Tibial nerve (tissue), 4 donors: ENCODE measurements at regions not wholly inside any gene's neighbourhood (a gene's known extent, or its start where the extent isn't known, plus 50 kb on each side); places are given as distances from the start of the nearest gene placed in this dataset.

Experiments
- DNase-seq, 2 donors: peaks; one replicate each; pipeline ENCODE4 v3.0.0-alpha.2; 2019; ENCODE audit warnings: low spot score in 2 of 2
- H3K27ac ChIP-seq, 4 donors: fragments of 200-600 bp; sonication (generic) in 3 of 4; one replicate each; pipeline ENCODE4 v1.5.1; 2017 to 2019; ENCODE audit warnings: mild to moderate bottlenecking in 1 of 4
- H3K27me3 ChIP-seq, 2 donors: fragments of 200-600 bp; sonication (generic) in 1 of 2; one replicate each; pipeline versions ENCODE4 v1.5.1 to v1.6.0; 2017 to 2019
- H3K36me3 ChIP-seq, 3 donors: fragments of 200-600 bp; sonication (generic); one replicate each; pipeline ENCODE4 v1.5.1; 2018 to 2019
- H3K4me1 ChIP-seq, 4 donors: fragments of 200-600 bp; sonication (generic) in 3 of 4; one replicate each; pipeline ENCODE4 v1.5.1; 2017 to 2019
- H3K4me3 ChIP-seq, 4 donors: fragments of 200-600 bp; sonication (generic) in 3 of 4; one replicate each; pipeline ENCODE4 v1.5.1; 2017 to 2019; ENCODE audit warnings: mild to moderate bottlenecking in 1 of 4, moderate library complexity in 1 of 4
- H3K9me3 ChIP-seq, 4 donors: fragments of 200-600 bp; sonication (generic) in 3 of 4; one replicate each; pipeline ENCODE4 v1.5.1; 2017 to 2019
- EP300 ChIP-seq, 2 donors: sonication (generic); formaldehyde crosslinking; IDR thresholded peaks; one replicate each; pipeline ENCODE4 v1.6.1; 2017; ENCODE audit warnings: antibody characterized with exemption in 2 of 2, mild to moderate bottlenecking in 1 of 2
- POLR2A ChIP-seq, 2 donors: fragments of 450-650 bp; IDR thresholded peaks; one replicate each; pipeline ENCODE4 v1.6.1; 2017; ENCODE audit warnings: antibody characterized with exemption in 2 of 2, mild to moderate bottlenecking in 2 of 2, moderate library complexity in 2 of 2
- WGBS, 2 donors: methylation state at CpG; one replicate each; pipeline ENCODE4 v1.1.5; 2018; 5-methylcytosine and 5-hydroxymethylcytosine counted together
- TF ChIP-seq, protein P1 (sequence below), 5 experiments: fragments of 200-600 bp in 3 of 5; fragments of 450-650 bp in 2 of 5; sonication (generic) in 3 of 5; IDR thresholded peaks; one replicate each; pipeline ENCODE4 v1.5.1; 2016 to 2019; ENCODE audit warnings: antibody characterized with exemption in 5 of 5, mild to moderate bottlenecking in 3 of 5, moderate library complexity in 2 of 5

DNA sequence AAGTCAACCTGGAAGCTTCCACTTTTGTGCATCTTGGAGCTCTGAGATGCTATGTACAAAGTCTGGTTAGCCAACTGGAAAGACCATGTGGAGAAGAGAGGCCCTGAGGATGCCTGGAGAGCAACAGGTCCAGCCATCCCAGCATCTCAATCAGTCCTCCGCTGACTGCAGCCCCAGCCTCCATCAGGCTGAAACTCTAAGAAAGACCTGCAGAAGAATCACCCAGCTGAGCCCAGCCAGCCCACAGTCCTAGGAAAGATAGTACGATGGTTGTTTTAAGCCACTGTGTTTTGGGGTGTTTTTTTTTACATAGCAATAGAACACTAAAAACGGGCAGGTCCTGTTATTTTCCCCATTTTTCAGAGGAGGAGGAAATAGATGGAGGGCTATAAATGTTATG lies 84.0 kb downstream of the NCR2 start:
- WGBS, 2 donors, result 91 to 94% methylated on average over 3 of the region's 3 CpGs
- H3K36me3 ChIP-seq, result no peaks in the 10 kb centered on the region
- no peak overlapping the region for H3K4me3 ChIP-seq
- TF ChIP-seq, protein P1, sequence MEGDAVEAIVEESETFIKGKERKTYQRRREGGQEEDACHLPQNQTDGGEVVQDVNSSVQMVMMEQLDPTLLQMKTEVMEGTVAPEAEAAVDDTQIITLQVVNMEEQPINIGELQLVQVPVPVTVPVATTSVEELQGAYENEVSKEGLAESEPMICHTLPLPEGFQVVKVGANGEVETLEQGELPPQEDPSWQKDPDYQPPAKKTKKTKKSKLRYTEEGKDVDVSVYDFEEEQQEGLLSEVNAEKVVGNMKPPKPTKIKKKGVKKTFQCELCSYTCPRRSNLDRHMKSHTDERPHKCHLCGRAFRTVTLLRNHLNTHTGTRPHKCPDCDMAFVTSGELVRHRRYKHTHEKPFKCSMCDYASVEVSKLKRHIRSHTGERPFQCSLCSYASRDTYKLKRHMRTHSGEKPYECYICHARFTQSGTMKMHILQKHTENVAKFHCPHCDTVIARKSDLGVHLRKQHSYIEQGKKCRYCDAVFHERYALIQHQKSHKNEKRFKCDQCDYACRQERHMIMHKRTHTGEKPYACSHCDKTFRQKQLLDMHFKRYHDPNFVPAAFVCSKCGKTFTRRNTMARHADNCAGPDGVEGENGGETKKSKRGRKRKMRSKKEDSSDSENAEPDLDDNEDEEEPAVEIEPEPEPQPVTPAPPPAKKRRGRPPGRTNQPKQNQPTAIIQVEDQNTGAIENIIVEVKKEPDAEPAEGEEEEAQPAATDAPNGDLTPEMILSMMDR (IDR thresholded peaks at IDR 0.05), result no peak
- TF ChIP-seq POLR2A (IDR thresholded peaks at IDR 0.05), result no peak
- TF ChIP-seq EP300 (IDR thresholded peaks at IDR 0.05), result no peak
- no peak for DNase-seq
- peaks cover 0 to 8% (median 0%) of the 10 kb centered on the region in 4 donors for H3K9me3 ChIP-seq
- peaks cover 0 to 10% of the 10 kb centered on the region in 2 donors for H3K27me3 ChIP-seq
- no peak overlapping the region for H3K27ac ChIP-seq
- H3K4me1 ChIP-seq, result peaks cover 0 to 3% (median 0%) of the 10 kb centered on the region in 4 donors

- no peak overlapping the region for H3K4me3 ChIP-seq
- no peak for DNase-seq
- WGBS, 2 donors, result 75 to 76% methylated on average over 4 of the region's 4 CpGs
- H3K27me3 ChIP-seq, result peaks cover 0 to 5% of the 10 kb centered on the region in 2 donors
- peaks cover 0 to 9% (median 0%) of the 10 kb centered on the region in 4 donors for H3K4me1 ChIP-seq
- no peak overlapping the region for H3K27ac ChIP-seq
- peaks cover 0 to 8% (median 0%) of the 10 kb centered on the region in 4 donors for H3K9me3 ChIP-seq
- no peak for TF ChIP-seq POLR2A (IDR thresholded peaks at IDR 0.05)
- TF ChIP-seq EP300 (IDR thresholded peaks at IDR 0.05), result no peak
- TF ChIP-seq, protein P1 (IDR thresholded peaks at IDR 0.05), result no peak
- H3K36me3 ChIP-seq, result no peaks in the 10 kb centered on the region
These were observed 84.8 kb downstream of the NCR2 start for GRCh38 chr6:41420186-41420585.

- Histone ChIP-seq H3K27ac (no peak overlapping the region), H3K36me3 (no peaks in the 10 kb centered on the region), H3K9me3 (peaks cover 0 to 8% (median 0%) of the 10 kb centered on the region in 4 donors), H3K4me1 (peaks cover 0 to 21% (median 7%) of the 10 kb centered on the region in 4 donors), H3K4me3 (no peak overlapping the region), H3K27me3 (no peaks in the 10 kb centered on the region)
- TF ChIP-seq, protein P1 (IDR thresholded peaks at IDR 0.05), result no peak
- TF ChIP-seq EP300 (IDR thresholded peaks at IDR 0.05) (no peak), POLR2A (IDR thresholded peaks at IDR 0.05) (no peak)
- 76 to 77% methylated on average over 5 of the region's 5 CpGs for WGBS, 2 donors
- no peak for DNase-seq
These were observed 86.8 kb downstream of the NCR2 start for GRCh38 chr6:41422161-41422560.

- TF ChIP-seq POLR2A (IDR thresholded peaks at IDR 0.05), result no peak
- no peak for TF ChIP-seq EP300 (IDR thresholded peaks at IDR 0.05)
- TF ChIP-seq, protein P1 (IDR thresholded peaks at IDR 0.05), result no peak
- Histone ChIP-seq H3K36me3 (no peaks in the 10 kb centered on the region), H3K4me1 (peaks cover 0 to 30% (median 14%) of the 10 kb centered on the region in 4 donors), H3K4me3 (no peak overlapping the region), H3K27me3 (no peaks in the 10 kb centered on the region), H3K9me3 (peaks cover 0 to 8% (median 0%) of the 10 kb centered on the region in 4 donors), H3K27ac (no peak overlapping the region)
- DNase-seq, result no peak
These were observed 87.6 kb downstream of the NCR2 start for GRCh38 chr6:41423002-41423401.

- Histone ChIP-seq H3K27ac (no peak overlapping the region), H3K9me3 (peaks cover 0 to 4% (median 0%) of the 10 kb centered on the region in 4 donors), H3K4me3 (no peak overlapping the region), H3K27me3 (no peaks in the 10 kb centered on the region), H3K4me1 (peaks cover 0 to 44% (median 28%) of the 10 kb centered on the region in 4 donors), H3K36me3 (no peaks in the 10 kb centered on the region)
- DNase-seq, result peak; percentile 89 to 99
- peak in 1 of 2 donors; percentile 16 for TF ChIP-seq EP300 (IDR thresholded peaks at IDR 0.05)
- TF ChIP-seq, protein P1 (IDR thresholded peaks at IDR 0.05), result peak; percentile 78 to 92 (median 84)
- no peak for TF ChIP-seq POLR2A (IDR thresholded peaks at IDR 0.05)
- whole genome bisulfite sequencing, 2 donors, result 9 to 18% methylated on average over 4 of the region's 4 CpGs
These were observed 89.1 kb downstream of the NCR2 start for GRCh38 chr6:41424370-41425058.
